ENCODE measurements at regions not wholly inside any gene's neighbourhood (a gene's known extent, or its start where the extent isn't known, plus 50 kb on each side); places are given as distances from the start of the nearest gene placed in this dataset.
A peak's percentile ranks its signal among the peaks of the same experiment; 100 is the strongest.
"Not testable (repeated sequence)": the region's sequence is repeated elsewhere in the genome, so short reads cannot be mapped to it uniquely, and the experiment has no call there.

- no peak for DNase-seq (ENCODE audit: low read depth)
These were observed 583.2 kb downstream of the EBF1 start for GRCh38 chr5:158516521-158516920.

DNA sequence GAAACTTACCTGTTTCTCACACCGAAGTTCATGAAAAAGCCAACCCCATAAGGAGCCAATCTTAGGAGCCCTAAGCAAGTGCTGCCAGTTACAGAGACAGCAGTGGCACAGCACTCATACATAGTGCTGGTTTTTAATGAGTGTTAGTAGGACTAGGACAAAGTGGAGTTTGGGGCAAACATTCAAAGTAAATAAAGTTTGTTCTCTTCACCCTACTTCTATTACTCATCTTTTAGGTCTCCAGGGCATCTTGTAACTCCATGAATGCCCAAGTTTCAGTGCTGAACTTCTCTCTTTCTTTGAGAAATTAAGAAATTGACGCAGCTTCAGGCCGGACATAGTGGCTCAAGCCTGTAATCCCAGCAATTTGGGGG, 584.7 kb downstream of the EBF1 start:
- DNase-seq (ENCODE audit: low read depth) = no peak

- peak; percentile 56 for DNase-seq (ENCODE audit: low read depth)
These were observed 585.3 kb downstream of the EBF1 start for GRCh38 chr5:158514319-158514985.

- DNase-seq (ENCODE audit: low read depth) = no peak
These were observed 586.0 kb downstream of the EBF1 start for GRCh38 chr5:158513490-158514318.

DNA sequence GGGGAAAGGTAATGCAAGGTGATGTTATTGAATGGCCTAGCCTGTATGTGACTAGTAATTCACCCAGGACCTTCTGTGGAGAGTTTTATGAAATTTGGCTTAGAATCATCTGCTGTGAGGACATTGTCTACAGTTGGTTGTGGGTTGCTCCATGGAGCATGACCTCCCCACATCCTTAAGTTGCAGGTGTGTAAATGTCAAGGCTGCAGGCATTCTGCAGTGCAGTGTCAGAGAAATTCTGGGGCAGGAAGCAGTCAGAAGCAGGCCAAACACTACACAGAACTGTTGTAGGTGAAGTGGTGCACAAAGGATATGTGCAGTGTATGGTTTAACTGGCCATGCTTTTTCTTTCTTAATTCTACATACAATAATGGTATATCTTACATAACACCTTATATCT, 588.3 kb downstream of the EBF1 start:
- DNase-seq (ENCODE audit: low read depth) = no peak

- DNase-seq (ENCODE audit: low read depth) = no peak
These were observed 589.2 kb downstream of the EBF1 start for GRCh38 chr5:158510479-158510878.

- no peak for DNase-seq (ENCODE audit: low read depth)
These were observed 593.1 kb downstream of the EBF1 start for GRCh38 chr5:158506648-158507047.

- DNase-seq (ENCODE audit: low read depth) = no peak
These were observed 597.0 kb downstream of the EBF1 start for GRCh38 chr5:158502686-158503085.

DNA sequence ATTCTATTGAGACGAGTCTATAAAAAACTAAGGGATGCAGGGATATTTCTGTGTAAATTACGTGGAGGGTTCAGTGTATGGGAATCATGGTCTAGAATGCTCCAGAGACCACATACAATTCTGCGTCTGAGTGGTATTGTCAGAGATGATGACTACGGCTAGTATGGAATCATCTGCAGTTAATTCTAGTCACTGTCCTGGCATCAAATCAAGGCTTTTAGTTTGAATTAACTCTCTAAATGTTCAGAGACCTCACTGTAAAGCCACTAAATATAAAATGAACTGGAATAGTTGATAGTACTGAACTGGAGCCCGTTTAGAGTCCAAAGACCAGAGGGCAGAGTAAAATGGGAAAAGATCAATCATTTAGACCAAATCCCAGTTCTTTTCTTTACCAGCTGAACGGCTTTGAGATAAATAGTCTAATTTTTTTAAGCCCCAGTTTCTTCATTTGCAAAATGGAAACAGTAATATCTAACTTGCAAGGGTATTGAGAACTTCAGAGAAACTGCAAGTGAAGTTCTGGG, 599.8 kb downstream of the EBF1 start:
- DNase-seq (ENCODE audit: low read depth) = no peak

DNA sequence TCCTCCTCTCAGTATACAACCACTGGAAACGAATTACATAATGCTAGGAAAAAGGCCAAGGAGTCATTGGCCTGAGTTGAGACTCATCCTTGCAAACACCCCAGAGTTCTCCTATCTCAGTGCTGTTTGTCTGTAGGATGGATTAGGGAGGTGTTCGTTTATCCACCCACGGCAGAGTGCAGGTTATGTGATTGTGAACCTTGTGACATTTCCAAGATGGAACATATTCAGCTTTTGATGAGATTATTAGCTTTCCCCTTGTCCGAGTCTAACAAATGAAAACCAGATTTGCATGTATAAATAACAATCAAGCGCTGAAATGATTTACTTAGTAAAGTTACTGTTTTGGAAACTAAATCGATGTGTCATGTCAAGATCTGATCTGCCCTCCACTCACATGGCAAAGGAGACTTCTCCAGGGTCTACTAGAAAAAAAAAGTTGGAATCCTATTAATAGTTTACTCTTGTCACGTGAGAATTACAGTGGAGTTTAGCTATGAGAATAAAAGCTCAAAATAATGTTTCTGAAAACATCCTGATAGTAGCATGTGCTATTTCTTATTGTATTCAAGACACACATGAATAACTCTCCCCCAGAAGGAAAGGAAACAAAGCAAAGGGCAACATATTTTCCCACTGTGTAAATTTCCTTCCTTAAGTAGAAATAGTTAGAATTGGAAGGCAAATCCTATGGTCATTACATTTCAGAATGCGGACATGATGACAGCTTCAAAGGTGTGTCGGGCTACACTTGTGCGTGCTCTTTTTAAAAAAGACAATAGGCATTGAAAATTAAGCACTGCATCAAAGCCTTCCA, 600.4 kb downstream of the EBF1 start:
- DNase-seq (ENCODE audit: low read depth) = no peak

- no peak for DNase-seq (ENCODE audit: low read depth)
These were observed 603.1 kb downstream of the EBF1 start for GRCh38 chr5:158496624-158497023.

GRCh38 chr5:158494541-158494940, 605.2 kb downstream of the EBF1 start:
- DNase-seq (ENCODE audit: low read depth) = no peak

- DNase-seq (ENCODE audit: low read depth) = not testable (repeated sequence)
These were observed 605.7 kb downstream of the EBF1 start for GRCh38 chr5:158494044-158494443.

DNA sequence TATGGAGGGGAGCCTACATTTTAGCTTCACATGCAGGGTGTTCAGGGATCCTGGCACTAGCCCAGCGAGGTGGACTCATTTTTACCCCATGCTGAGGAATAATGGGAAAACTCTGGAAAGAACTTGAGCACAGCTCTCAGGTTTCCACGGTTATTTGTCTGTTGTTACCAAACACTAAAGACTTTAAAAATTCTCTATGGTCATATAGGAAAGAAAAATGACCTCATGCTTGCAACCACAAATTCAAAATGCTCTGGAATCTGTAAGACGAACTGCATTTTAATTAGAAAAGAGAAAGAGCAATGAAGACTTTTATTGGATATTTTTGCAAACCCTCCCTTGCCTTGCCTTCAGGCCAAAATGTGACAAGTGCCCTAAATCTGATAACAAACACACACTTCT, 606.9 kb downstream of the EBF1 start:
- peak; percentile 65 for DNase-seq (ENCODE audit: low read depth)

GRCh38 chr5:158492136-158492535, 607.6 kb downstream of the EBF1 start:
- DNase-seq (ENCODE audit: low read depth) = no peak

DNA sequence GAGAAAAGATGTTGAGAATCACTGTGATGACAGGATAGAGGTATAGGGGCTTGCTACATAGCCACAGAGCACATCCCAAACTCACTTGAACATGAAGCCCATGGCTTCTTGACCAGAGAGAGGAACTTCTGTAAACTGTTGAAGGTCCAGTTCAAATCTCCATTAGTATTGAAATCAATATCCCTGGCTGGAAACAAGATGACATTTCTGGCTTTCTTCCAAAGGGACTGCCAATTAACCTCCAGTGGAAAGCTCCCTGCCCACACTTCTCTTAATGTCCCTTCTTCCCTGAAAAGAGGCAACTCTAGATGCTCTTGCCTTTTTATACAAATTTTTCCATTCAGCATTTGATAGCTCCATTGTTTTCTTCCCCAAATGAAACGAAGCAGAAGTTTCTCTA, 612.1 kb downstream of the EBF1 start:
- no peak for DNase-seq (ENCODE audit: low read depth)

GRCh38 chr5:158487156-158487555, 612.6 kb downstream of the EBF1 start:
- DNase-seq (ENCODE audit: low read depth) = no peak

- no peak for DNase-seq (ENCODE audit: low read depth)
These were observed 613.1 kb downstream of the EBF1 start for GRCh38 chr5:158486566-158486965.

DNA sequence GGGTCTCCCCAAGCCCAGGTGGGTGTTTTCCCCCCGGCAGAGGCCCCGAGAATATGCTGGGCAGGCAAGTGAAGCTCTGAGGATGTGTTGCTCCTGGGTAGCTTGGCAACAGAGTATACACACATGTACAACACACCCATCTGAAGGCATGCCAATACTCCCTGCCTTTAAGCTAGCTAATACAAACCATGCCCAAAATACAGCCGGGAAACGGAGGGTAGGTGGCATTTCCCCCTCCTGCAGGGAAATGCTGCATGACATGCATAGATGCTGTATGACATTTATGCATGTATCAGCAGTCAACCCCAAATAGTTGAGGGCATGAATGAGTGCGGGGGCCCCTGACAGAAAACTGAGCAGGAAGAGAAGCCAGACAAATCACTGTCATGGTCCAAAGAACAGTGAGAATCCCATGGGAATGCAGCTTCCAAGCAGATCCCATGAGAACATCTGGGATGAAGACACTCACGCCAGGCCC, 614.1 kb downstream of the EBF1 start:
- DNase-seq (ENCODE audit: low read depth) = peak; percentile 62

- DNase-seq (ENCODE audit: low read depth) = no peak
These were observed 614.7 kb downstream of the EBF1 start for GRCh38 chr5:158485047-158485446.

DNA sequence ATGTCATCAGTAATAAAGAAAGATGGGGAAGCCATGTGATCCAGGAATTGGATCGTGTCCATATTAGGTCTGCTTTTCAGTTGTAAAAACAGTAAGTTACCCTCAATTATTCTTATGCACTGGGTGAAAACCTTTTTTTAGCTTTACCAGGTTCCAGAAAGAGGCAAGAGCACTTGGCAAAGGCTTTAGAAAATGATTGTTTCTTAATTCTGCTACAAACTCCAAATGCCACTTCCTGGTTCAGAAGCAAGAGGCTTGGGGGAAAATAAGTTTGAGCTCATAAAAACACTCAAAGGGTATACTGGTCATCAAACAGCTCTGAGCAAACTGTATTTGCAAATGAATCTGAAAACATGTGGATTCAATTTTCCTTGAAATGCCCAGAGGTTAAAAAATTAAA, 615.6 kb downstream of the EBF1 start:
- peak; percentile 50 for DNase-seq (ENCODE audit: low read depth)

GRCh38 chr5:158483281-158483860, 616.3 kb downstream of the EBF1 start:
- no peak for DNase-seq (ENCODE audit: low read depth)
